Glutamatergic neuron (in vitro differentiated cells): ENCODE measurements at regions not wholly inside any gene's neighbourhood (a gene's known extent, or its start where the extent isn't known, plus 50 kb on each side); places are given as distances from the start of the nearest gene placed in this dataset.

ENCODE experiments used
- DNase-seq: peaks from one replicate; pipeline ENCODE4 v3.0.0; 2022
- H3K27ac Mint-ChIP-seq: one replicate; pipeline ENCODE4 v1.8.0; 2020; ENCODE audit warnings: mild to moderate bottlenecking, mixed read lengths, inconsistent platforms; ENCODE audit not compliant: unreplicated experiment
- H3K27me3 Mint-ChIP-seq: one replicate; pipeline ENCODE4 v1.8.0; 2020; ENCODE audit warnings: mild to moderate bottlenecking, moderate library complexity, mixed read lengths, inconsistent platforms; ENCODE audit not compliant: unreplicated experiment
- H3K36me3 Mint-ChIP-seq: one replicate; pipeline ENCODE4 v1.8.0; 2020; ENCODE audit warnings: mild to moderate bottlenecking, mixed read lengths, inconsistent platforms; ENCODE audit not compliant: unreplicated experiment
- H3K4me1 Mint-ChIP-seq: one replicate; pipeline ENCODE4 v1.8.0; 2020; ENCODE audit warnings: mild to moderate bottlenecking, low read depth, mixed read lengths, inconsistent platforms; ENCODE audit not compliant: unreplicated experiment
- H3K4me3 Mint-ChIP-seq: one replicate; pipeline ENCODE4 v1.8.0; 2020; ENCODE audit warnings: mild to moderate bottlenecking, mixed read lengths, inconsistent platforms; ENCODE audit not compliant: unreplicated experiment
- H3K9me3 Mint-ChIP-seq: one replicate; pipeline ENCODE4 v1.8.0; 2020; ENCODE audit warnings: mild to moderate bottlenecking, moderate library complexity, mixed read lengths, inconsistent platforms; ENCODE audit not compliant: unreplicated experiment
- CTCF ChIP-seq: fragments of 200-600 bp; sonication (generic); IDR thresholded peaks from one replicate; pipeline ENCODE4 v1.5.0; 2021; ENCODE audit not compliant: partially characterized antibody, unreplicated experiment

DNA sequence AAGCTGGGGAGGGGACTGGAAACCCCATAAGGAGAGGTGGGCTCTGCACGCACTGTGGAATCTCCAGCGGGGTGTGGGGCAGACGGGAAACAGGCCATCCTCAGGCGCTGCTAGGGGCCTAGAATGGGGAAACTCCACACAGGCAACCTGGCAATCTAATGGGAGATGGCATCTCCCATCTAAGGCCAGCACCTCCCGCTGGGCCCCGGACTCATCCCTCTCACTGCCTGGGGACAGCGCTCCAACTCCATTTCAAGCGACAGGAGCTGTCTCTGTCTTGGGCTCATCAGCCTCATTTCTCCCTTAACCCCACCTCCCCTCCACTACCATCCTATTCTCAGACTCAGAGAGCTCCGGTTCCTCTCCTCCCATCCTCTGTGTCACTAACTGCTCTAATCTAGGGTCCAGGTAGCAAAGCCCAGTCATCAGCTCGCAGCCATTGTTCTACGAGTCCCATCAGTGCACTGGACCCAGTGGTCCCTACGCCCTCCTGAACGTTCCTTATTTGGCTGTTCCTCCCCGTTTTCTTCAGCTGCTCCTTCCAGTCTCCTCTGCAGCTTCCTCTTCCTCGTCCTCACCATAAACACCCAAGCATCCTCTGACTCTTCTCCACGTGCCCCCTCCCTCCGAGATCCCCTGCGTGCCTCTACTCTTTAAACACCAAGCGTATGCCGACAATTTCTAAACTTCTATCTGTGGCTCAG is 93.4 kb upstream of the CASZ1 start:
- peaks cover 15% of the 10 kb centered on the region for H3K4me1 Mint-ChIP-seq
- H3K27ac Mint-ChIP-seq: peak overlapping the region; percentile 6
- no peak for TF ChIP-seq CTCF
- H3K9me3 Mint-ChIP-seq: no peaks in the 10 kb centered on the region
- no peaks in the 10 kb centered on the region for H3K36me3 Mint-ChIP-seq
- H3K27me3 Mint-ChIP-seq: peaks cover 12% of the 10 kb centered on the region
- H3K4me3 Mint-ChIP-seq: peak overlapping the region; percentile 89
- DNase-seq: no peak

- Mint-ChIP-seq H3K27me3 (peaks cover 12% of the 10 kb centered on the region), H3K4me3 (no peak overlapping the region), H3K27ac (no peak overlapping the region), H3K4me1 (peaks cover 15% of the 10 kb centered on the region), H3K36me3 (no peaks in the 10 kb centered on the region), H3K9me3 (no peaks in the 10 kb centered on the region)
- DNase-seq: peak; percentile 39
- no peak for TF ChIP-seq CTCF
Measured at GRCh38 chr1:10890491-10891071, 94.1 kb upstream of the CASZ1 start.

DNA sequence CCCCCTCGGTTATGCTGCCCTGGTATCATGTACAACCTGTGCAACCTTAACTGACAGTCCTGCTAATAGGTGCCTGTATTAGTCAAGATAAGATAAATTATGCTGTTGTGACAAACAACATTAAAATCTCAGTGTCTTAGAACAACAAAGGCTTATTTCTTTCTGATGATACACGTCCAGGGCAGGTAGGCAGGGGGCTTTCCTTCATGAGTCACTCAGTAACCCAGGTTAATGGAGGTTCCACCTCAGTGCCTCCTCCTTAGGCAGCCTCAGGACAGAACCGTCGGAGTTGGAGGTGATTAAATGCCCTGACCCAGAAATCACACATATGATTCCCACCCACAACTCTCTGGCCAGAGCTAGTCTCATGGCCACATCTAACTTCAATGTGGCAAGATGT is 94.6 kb upstream of the CASZ1 start:
- peaks cover 15% of the 10 kb centered on the region for H3K4me1 Mint-ChIP-seq
- DNase-seq: no peak
- no peak overlapping the region for H3K4me3 Mint-ChIP-seq
- H3K27ac Mint-ChIP-seq: no peak overlapping the region
- peaks cover 12% of the 10 kb centered on the region for H3K27me3 Mint-ChIP-seq
- TF ChIP-seq CTCF: no peak
- H3K9me3 Mint-ChIP-seq: no peaks in the 10 kb centered on the region
- H3K36me3 Mint-ChIP-seq: no peaks in the 10 kb centered on the region

DNA sequence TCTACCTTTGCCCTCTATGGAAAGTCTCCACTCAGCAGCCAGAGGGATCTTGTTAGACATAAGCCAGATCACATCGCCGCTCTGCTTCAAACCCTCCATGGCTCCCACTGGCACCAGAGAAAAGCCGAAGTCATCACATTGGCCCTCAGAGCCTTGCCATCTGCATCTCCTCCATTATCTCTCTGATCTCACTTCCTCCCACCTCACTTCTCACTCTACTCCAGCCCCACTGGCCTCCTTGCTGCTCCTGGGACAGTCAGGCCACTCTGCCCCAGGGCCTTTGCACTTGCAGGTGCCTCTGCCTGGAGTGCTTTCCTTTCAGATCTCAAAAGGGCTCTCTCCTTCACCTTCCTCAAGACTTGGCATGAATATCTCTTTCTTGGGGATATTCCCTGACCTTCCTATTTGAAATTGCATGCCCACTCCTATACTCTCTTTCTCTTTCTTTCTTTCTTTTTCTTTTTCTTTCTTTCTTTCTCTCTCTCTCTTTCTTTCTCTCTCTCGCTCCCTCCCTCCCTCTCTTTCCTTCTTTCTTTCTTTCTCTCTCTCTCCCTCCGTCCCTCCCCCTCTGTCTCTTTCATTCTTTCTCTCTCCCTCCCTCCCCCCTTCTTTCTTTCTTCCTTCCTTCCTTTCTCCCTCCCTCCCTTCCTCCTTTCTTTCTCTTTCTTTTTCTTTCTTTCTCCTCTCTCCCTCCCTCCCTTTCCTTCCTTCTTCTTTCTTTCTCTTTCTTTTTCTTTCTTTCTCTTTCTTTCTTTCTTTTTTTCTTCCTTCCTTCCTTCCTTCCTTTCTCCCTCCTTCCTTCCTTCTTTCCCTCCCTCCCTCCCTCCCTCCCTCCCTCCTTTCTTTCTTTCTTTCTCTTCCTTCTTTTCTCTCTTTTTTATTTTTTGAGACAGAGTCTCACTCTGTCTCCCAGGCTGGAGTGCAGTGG is 96.0 kb upstream of the CASZ1 start:
- no peak for TF ChIP-seq CTCF
- H3K4me1 Mint-ChIP-seq: peaks cover 15% of the 10 kb centered on the region
- no peak overlapping the region for H3K4me3 Mint-ChIP-seq
- no peaks in the 10 kb centered on the region for H3K36me3 Mint-ChIP-seq
- no peak overlapping the region for H3K27ac Mint-ChIP-seq
- H3K27me3 Mint-ChIP-seq: peaks cover 12% of the 10 kb centered on the region
- H3K9me3 Mint-ChIP-seq: no peaks in the 10 kb centered on the region
- DNase-seq: no peak

GRCh38 chr1:10895621-10896020 is 99.2 kb upstream of the CASZ1 start:
- no peaks in the 10 kb centered on the region for H3K36me3 Mint-ChIP-seq
- H3K9me3 Mint-ChIP-seq: peaks cover 5% of the 10 kb centered on the region
- H3K4me3 Mint-ChIP-seq: no peak overlapping the region
- H3K27me3 Mint-ChIP-seq: peaks cover 8% of the 10 kb centered on the region
- TF ChIP-seq CTCF: no peak
- no peak for DNase-seq
- H3K4me1 Mint-ChIP-seq: peaks cover 12% of the 10 kb centered on the region
- H3K27ac Mint-ChIP-seq: no peak overlapping the region
